ENCODE measurements at regions not wholly inside any gene's neighbourhood (a gene's known extent, or its start where the extent isn't known, plus 50 kb on each side); places are given as distances from the start of the nearest gene placed in this dataset.

- TF ChIP-seq CTCF (IDR thresholded peaks at IDR 0.05; ENCODE audit: insufficient read depth, low read length) (no peak), GABPA (IDR thresholded peaks at IDR 0.05; ENCODE audit: low read depth) (no peak), SPI1 (IDR thresholded peaks at IDR 0.05; ENCODE audit: borderline replicate concordance, low read depth) (no peak), POLR2AphosphoS5 (IDR thresholded peaks at IDR 0.05; ENCODE audit: low read depth) (no peak), REST (IDR thresholded peaks at IDR 0.05; ENCODE audit: insufficient replicate concordance, low read depth) (no peak)
Observed at GRCh38 chr22:48742556-48743343, 1084.9 kb downstream of the BRD1 start.

Measured in HL-60 (cell line).